A673 (cell line): ENCODE measurements at regions not wholly inside any gene's neighbourhood (a gene's known extent, or its start where the extent isn't known, plus 50 kb on each side); places are given as distances from the start of the nearest gene placed in this dataset.

Experiments
- CTCF ChIP-seq: fragments of 300-800, 200-600 bp; sonication (generic); conservative IDR thresholded peaks from 2 replicates; pipeline ENCODE4 v1.5.1; 2017; ENCODE audit warnings: low read depth, mild to moderate bottlenecking, antibody characterized with exemption, low read length, moderate library complexity, mixed read lengths
- EZH2 ChIP-seq: fragments of 200-600 bp; sonication (generic); IDR thresholded peaks from 2 replicates; pipeline ENCODE4 v1.6.1; 2017; ENCODE audit warnings: borderline replicate concordance, low read depth, mild to moderate bottlenecking, mixed read lengths, antibody characterized with exemption, low read length; ENCODE audit not compliant: poor library complexity, severe bottlenecking

- no peak for TF ChIP-seq CTCF
- TF ChIP-seq EZH2, result no peak
These were observed 535.8 kb downstream of the EBF1 start for GRCh38 chr5:158563760-158564390.
